Cardiac muscle cell (in vitro differentiated cells and primary cell): ENCODE measurements at regions not wholly inside any gene's neighbourhood (a gene's known extent, or its start where the extent isn't known, plus 50 kb on each side); places are given as distances from the start of the nearest gene placed in this dataset.

Experiments used
- DNase-seq, 2 donors: peaks; one replicate each; pipeline versions ENCODE4 v3.0.0 to v3.0.0-alpha.2; 2010 to 2017; ENCODE audit warnings: low read depth in 1 of 2, low spot score in 1 of 2
- H3K27ac ChIP-seq: fragments of 200-600 bp; sonication (generic); 2 replicates; pipeline ENCODE4 v1.5.1; 2016
- H3K27me3 ChIP-seq: fragments of 200-600 bp; sonication (generic); 2 replicates; pipeline ENCODE4 v1.6.0; 2016; ENCODE audit warnings: control low read depth
- H3K36me3 ChIP-seq: fragments of 200-600 bp; sonication (generic); 2 replicates; pipeline ENCODE4 v1.5.1; 2016; ENCODE audit warnings: control low read depth
- H3K4me1 ChIP-seq: fragments of 200-600 bp; sonication (generic); 2 replicates; pipeline ENCODE4 v1.8.1; 2017; ENCODE audit warnings: low read depth, mild to moderate bottlenecking, mixed run types
- H3K4me3 ChIP-seq: fragments of 200-600 bp; sonication (generic); 2 replicates; pipeline ENCODE4 v1.5.1; 2016; ENCODE audit warnings: mild to moderate bottlenecking
- H3K9me3 ChIP-seq: fragments of 200-600 bp; sonication (generic); 2 replicates; pipeline ENCODE4 v1.5.1; 2017; ENCODE audit warnings: low read depth, mild to moderate bottlenecking, control low read depth
- CTCF ChIP-seq: IDR thresholded peaks from 2 replicates; pipeline ENCODE4 v1.5.1; 2012; ENCODE audit warnings: low read depth, mild to moderate bottlenecking, low read length

DNA sequence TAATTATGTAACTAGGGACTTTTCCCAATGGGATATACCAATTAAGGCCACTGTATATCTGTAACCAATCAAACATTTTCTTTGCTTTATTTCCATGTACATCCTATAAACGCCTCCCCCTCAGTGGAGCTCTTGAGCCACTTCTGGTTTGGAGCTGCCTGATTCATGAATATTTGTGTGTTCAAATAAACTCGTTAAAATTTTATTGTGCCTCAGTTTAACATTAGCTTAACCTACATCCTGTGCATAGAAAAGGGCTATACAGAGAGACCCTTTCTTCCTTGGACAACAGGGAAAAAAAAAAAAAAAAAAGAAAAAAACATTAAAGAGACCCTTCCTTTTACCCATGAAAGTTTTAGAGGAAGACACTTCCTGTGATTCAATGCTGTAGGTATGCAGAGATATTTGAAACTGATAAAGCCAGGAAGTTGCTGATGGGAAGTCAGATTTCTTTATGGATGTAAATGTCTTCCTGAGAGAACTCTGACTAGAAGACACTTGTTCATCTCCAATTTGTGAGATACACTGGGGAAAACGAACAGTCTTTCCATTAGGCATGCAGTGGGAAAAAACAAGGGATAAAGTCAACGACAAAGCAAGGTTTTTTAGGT lies 614.6 kb upstream of the SOX11 start:
- Histone ChIP-seq H3K27ac (no peak overlapping the region), H3K4me1 (peaks cover 16% of the 10 kb centered on the region), H3K27me3 (no peaks in the 10 kb centered on the region), H3K9me3 (no peaks in the 10 kb centered on the region), H3K4me3 (no peak overlapping the region), H3K36me3 (no peaks in the 10 kb centered on the region)
- DNase-seq: no peak
- TF ChIP-seq CTCF: no peak

- H3K27ac ChIP-seq: no peak overlapping the region
- no peaks in the 10 kb centered on the region for H3K27me3 ChIP-seq
- no peaks in the 10 kb centered on the region for H3K36me3 ChIP-seq
- TF ChIP-seq CTCF: no peak
- H3K9me3 ChIP-seq: no peaks in the 10 kb centered on the region
- no peak for DNase-seq
- no peak overlapping the region for H3K4me3 ChIP-seq
- H3K4me1 ChIP-seq: no peaks in the 10 kb centered on the region
These were observed 608.8 kb upstream of the SOX11 start for GRCh38 chr2:5083402-5083801.

GRCh38 chr2:5089409-5089808 lies 602.8 kb upstream of the SOX11 start:
- H3K9me3 ChIP-seq: no peaks in the 10 kb centered on the region
- no peak overlapping the region for H3K27ac ChIP-seq

GRCh38 chr2:5093056-5093455 lies 599.1 kb upstream of the SOX11 start:
- no peaks in the 10 kb centered on the region for H3K9me3 ChIP-seq
- DNase-seq: no peak
- no peaks in the 10 kb centered on the region for H3K36me3 ChIP-seq
- no peak overlapping the region for H3K27ac ChIP-seq
- TF ChIP-seq CTCF: no peak
- peaks cover 5% of the 10 kb centered on the region for H3K4me1 ChIP-seq
- H3K27me3 ChIP-seq: no peaks in the 10 kb centered on the region
- no peak overlapping the region for H3K4me3 ChIP-seq

More at GRCh38 chr2:5089409-5089808, 602.8 kb upstream of the SOX11 start:
- Histone ChIP-seq H3K4me3 (no peak overlapping the region), H3K36me3 (no peaks in the 10 kb centered on the region), H3K27me3 (no peaks in the 10 kb centered on the region), H3K4me1 (peaks cover 5% of the 10 kb centered on the region)
- TF ChIP-seq CTCF: no peak
- DNase-seq: no peak

DNA sequence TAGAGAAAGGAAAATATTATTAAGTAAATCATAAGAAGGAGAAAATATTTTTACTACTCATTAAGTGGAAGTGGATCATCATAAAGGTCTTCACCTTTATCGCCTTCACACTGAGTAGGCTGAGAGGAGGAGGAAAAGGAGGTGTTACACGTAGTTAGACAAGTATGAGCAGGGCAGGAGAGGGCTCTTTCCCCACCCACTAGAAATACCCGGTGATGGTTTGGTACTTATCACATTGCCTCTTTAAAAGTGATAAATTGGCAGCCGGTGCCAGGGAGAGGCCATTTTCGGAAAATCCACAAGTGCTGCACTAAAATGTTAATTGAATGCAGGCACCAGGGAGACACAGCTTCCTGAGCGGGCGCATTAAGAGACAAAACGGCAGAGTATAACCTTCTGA lies 598.7 kb upstream of the SOX11 start:
- Histone ChIP-seq H3K4me1 (peaks cover 5% of the 10 kb centered on the region), H3K9me3 (no peaks in the 10 kb centered on the region), H3K4me3 (no peak overlapping the region), H3K27ac (no peak overlapping the region), H3K36me3 (no peaks in the 10 kb centered on the region), H3K27me3 (no peaks in the 10 kb centered on the region)
- no peak for TF ChIP-seq CTCF
- no peak for DNase-seq
